Body of pancreas (tissue), 4 donors: ENCODE measurements at regions not wholly inside any gene's neighbourhood (a gene's known extent, or its start where the extent isn't known, plus 50 kb on each side); places are given as distances from the start of the nearest gene placed in this dataset.

Source experiments
- POLR2A ChIP-seq, 3 donors: fragments of 450-650 bp; IDR thresholded peaks; one replicate each; pipeline ENCODE4 v1.6.1; 2016; ENCODE audit warnings: antibody characterized with exemption in 3 of 3, mild to moderate bottlenecking in 2 of 3
- TF ChIP-seq, protein P1 (sequence below), 7 experiments: fragments of 450-650 bp in 4 of 7; fragments of 200-600 bp in 3 of 7; sonication (generic) in 3 of 7; IDR thresholded peaks; one replicate each; pipeline ENCODE4 v1.5.1; 2016 to 2019; ENCODE audit warnings: antibody characterized with exemption in 7 of 7

DNA sequence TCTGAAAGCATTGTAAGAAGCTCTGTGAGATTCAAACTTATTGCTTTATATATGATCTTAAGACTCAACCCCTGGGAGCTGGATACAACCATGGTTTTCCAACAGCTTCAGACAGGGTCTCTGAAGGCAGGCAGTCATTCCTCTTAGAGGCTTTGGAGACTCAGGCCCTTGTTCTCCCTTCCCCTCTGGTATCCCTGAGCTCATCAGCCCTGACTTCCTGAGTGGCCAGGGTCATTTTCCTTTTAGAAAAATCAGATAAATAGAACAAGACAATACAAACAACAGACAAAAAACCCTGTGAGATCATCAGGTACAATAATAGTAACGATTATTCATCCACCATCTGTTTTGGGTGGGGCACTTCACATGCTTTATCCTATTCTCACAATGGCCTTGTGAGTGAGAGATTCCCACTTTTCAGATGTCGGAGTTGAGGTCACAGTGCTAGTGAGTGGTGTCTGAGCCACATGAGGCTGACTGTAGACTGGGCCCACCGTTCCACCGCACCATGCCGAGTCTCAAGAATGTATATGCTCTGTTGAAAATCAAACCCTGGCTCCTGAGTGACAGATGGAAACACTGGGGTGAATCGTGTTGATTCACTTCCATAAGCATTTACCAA, 144.2 kb downstream of the CXCL12 start:
- TF ChIP-seq, protein P1, sequence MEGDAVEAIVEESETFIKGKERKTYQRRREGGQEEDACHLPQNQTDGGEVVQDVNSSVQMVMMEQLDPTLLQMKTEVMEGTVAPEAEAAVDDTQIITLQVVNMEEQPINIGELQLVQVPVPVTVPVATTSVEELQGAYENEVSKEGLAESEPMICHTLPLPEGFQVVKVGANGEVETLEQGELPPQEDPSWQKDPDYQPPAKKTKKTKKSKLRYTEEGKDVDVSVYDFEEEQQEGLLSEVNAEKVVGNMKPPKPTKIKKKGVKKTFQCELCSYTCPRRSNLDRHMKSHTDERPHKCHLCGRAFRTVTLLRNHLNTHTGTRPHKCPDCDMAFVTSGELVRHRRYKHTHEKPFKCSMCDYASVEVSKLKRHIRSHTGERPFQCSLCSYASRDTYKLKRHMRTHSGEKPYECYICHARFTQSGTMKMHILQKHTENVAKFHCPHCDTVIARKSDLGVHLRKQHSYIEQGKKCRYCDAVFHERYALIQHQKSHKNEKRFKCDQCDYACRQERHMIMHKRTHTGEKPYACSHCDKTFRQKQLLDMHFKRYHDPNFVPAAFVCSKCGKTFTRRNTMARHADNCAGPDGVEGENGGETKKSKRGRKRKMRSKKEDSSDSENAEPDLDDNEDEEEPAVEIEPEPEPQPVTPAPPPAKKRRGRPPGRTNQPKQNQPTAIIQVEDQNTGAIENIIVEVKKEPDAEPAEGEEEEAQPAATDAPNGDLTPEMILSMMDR (IDR thresholded peaks at IDR 0.05) = no peak
- TF ChIP-seq POLR2A (IDR thresholded peaks at IDR 0.05) = no peak
